DMS114 treated with DMSO at 0.1 percent for 48 hours (cell line): ENCODE measurements at regions not wholly inside any gene's neighbourhood (a gene's known extent, or its start where the extent isn't known, plus 50 kb on each side); places are given as distances from the start of the nearest gene placed in this dataset.
"Not testable (repeated sequence)": the region's sequence is repeated elsewhere in the genome, so short reads cannot be mapped to it uniquely, and the experiment has no call there.

ENCODE experiments used
- DNase-seq: peaks from one replicate; lab custom pipeline; 2025; ENCODE audit not compliant: unreplicated experiment; lab: John Stamatoyannopoulos, UW

DNA sequence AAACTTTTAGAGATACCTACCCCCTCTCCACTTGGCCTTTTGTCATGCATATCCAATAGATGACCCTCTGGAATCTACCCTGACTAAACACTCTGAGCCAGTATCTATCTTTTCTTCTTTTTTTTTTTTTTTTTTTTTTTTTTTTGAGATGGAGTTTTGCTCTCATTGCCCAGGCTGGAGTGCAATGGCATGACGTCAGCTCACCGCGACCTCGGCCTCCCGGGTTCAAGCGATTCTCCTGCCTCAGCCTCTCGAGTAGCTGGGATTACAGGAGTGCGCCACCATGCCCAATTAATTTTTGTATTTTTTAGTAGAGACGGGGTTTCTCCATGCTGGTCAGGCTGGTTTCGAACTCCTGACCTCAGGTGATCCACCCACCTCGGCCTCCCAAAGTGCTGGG is 50.8 kb upstream of the GRIN2B start:
- not testable (repeated sequence) for DNase-seq

DNA sequence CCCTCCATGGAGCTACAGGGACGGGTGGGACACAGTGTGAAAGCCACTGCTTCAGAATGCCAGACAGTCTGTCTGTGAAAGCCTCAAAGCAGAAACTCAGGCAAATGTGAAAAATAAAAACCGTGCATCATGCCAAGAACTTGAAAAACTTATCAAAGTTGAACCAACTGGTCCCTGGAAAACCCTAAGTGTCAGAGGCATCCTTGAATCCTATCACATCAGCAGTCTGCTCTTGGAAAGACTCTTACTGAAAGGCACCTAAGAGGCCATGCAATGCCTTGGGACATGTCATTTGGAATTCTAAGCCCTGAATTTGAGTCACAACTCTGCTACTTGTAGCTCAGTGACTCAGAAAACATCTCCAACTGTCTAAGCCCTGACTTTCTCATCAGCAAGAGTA is 62.4 kb upstream of the GRIN2B start:
- DNase-seq = no peak

DNA sequence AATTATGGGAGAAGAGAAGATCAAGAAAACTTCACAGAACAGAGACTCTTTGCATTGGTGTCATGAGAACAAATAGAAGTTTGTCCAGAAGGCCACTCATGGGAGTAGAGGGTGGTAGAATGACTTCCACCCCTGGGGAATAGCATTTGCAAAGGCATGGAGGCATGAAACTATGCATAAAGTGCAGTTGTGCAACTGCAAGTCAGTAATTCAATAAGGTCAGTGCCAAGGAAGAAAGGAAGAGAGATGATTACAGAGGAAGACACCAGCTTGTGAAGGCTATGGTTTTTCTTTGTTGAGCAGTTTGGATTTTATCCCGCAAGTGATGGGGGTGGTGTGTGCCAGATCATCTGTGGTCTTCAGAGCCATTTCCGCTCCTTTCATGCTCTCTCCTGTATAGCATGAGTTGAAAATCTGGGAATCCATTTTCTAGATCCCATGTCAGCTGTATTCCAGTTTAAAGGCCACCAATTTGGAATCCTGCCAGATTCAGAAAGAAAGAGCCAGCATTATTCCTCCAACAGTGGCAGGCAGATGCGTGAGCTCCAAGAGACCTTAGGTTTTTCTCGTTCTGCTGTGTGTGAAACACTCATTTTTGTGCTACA is 67.6 kb upstream of the GRIN2B start:
- DNase-seq = no peak

GRCh38 chr12:14057895-14058294 is 76.5 kb upstream of the GRIN2B start:
- DNase-seq = no peak

- no peak for DNase-seq
Observed at GRCh38 chr12:14058717-14059116, 77.3 kb upstream of the GRIN2B start.

- no peak for DNase-seq
Observed at GRCh38 chr12:14059548-14059947, 78.1 kb upstream of the GRIN2B start.

- no peak for DNase-seq
Observed at GRCh38 chr12:14065616-14066015, 84.2 kb upstream of the GRIN2B start.

DNA sequence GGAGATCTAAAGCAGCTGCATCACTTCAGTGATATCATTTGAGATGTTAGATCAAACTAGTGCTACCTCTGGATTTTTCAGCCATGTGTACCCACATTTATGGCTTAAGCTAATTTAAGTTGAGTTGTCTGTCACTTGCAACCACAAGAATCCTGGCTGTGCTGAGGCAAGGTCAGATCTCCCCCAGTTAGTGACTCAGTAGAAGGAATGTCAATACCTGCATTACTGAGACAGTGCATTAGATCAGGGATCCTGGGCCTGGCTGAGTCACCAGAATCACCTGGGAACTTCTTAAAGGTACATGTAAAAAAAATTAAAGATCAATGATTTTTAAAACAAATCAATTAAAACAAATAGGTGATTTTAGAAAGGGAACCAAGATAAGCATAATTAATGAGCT is 84.6 kb upstream of the GRIN2B start:
- DNase-seq = no peak

DNA sequence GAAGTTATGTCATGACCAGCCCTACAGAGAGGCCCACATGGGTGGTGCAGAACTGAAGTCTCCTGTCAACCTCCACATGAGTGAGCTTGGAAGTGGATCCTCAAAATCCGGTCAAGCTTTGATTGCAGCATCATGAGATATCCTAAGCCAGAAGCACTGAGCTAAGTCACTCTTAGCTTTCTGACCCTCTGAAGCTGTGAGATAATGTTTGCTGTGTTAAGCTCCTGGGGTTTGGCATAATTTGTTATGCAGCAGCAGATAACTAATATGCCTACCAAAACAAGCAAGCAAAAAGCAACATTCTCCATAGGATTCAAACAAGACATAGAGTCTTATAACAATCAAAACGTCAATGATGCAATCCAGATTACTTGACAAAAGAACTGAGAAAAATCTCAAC is 87.6 kb upstream of the GRIN2B start:
- no peak for DNase-seq

GRCh38 chr12:14071833-14072232 is 90.4 kb upstream of the GRIN2B start:
- no peak for DNase-seq

GRCh38 chr12:14072987-14073386 is 91.6 kb upstream of the GRIN2B start:
- DNase-seq = no peak

- DNase-seq = no peak
Observed at GRCh38 chr12:14075797-14076393, 94.5 kb upstream of the GRIN2B start.

- no peak for DNase-seq
Observed at GRCh38 chr12:14076538-14076937, 95.1 kb upstream of the GRIN2B start.

DNA sequence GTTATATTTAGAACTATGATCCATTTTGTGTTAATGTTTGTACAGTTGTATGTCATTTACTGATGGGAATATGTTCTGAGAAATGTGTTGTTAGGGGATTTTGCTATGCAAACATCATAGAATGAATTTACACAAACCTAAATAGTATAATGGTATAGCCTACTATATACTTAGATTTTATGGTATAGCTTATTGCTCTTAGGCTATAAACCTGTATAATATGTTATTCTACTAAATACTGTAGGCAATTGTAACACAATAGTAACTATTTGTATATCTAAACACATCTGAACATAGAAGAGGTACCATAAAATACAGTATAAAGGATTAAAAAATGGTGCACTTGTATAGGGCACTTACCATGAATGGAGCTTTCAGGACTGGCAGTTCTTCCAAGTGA is 105.4 kb upstream of the GRIN2B start:
- no peak for DNase-seq

DNA sequence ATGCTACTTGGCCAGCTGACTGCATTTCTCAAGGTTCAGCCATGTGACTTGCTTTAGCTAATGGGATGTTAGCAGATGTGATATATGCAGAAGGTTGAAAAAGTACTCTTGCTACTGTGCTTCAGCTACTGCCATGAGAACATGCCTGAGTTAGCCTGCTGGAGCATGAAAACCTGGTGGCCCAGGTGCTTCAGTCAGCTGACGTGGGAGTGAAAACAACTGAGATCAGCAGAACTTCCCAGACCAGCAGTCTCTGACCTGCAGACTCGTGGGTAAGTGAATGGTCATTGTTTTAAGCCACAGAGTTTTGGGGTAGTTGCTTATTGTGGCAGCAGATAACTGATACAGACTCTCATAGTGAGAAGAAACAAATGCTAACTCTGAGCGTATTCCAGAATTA is 118.6 kb upstream of the GRIN2B start:
- DNase-seq = no peak

GRCh38 chr12:14101556-14101955 is 120.2 kb upstream of the GRIN2B start:
- not testable (repeated sequence) for DNase-seq

DNA sequence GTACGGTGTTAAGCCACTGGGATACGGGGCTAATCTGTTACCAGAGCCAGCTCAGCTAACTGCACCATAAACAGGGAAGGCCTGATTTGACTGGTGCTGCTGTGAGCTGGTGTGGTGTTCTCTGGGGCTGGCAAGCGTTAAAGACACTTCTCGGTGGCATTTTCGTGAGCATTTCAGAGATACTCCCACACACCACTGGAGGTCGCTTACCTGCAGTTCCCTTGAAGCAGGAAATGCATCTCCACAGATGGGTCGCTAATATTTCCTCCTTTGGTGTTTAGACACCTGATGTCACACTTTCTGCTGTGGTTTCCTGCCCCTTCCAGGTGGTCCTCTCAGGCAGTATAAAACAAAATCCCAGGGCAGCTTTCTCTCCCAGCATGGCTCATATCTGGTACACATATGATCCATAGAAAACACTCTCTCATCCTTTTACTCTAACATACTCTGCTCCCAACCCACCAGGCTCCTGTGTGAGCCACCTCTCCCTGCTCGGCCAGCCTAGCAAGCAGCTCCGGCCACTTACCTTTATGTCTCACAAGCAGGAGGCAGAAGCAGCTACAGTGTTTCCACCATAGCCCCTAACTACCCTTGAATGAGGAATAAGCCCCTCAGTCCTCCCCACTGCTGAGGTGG is 129.9 kb upstream of the GRIN2B start:
- no peak for DNase-seq

DNA sequence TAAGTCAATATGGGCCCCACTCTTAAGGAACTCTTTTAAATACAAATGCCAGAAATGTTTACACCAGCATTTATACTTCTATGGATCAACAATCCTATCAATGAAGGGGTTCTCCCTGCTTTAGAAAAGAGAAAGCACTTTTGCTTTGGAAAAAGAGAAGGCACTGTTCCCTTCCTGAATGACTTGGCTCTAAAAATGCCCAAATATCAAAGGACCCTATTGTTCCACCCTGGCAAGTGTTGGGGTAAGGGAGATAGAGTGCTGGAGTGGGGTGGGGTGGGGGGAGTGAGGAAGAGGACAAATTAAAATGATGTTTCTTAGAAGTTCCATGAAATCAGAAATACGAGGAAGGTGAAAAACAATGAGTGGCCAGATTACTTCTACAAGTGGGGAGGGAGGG is 131.6 kb upstream of the GRIN2B start:
- no peak for DNase-seq

- DNase-seq = no peak
Observed at GRCh38 chr12:14126692-14127091, 145.3 kb upstream of the GRIN2B start.

- DNase-seq = no peak
Observed at GRCh38 chr12:14129611-14130195, 148.3 kb upstream of the GRIN2B start.

- no peak for DNase-seq
Observed at GRCh38 chr12:14135996-14136395, 154.6 kb upstream of the GRIN2B start.

GRCh38 chr12:14138495-14138894 is 157.1 kb upstream of the GRIN2B start:
- no peak for DNase-seq
